B cell (primary cell): ENCODE measurements at regions not wholly inside any gene's neighbourhood (a gene's known extent, or its start where the extent isn't known, plus 50 kb on each side); places are given as distances from the start of the nearest gene placed in this dataset.

Experiments used
- ATAC-seq: fragments of 200-7000 bp; cut with Tn5 transposase; one replicate; pipeline ENCODE4 v1.10.0; 2021; ENCODE audit warnings: low read depth, mild to moderate bottlenecking, moderate number of reproducible peaks, moderate library complexity
- CTCF ChIA-PET: fragments of 350-600 bp; sonication (Branson Sonifier 250); formaldehyde crosslinking; loops from one replicate; lab custom pipeline; 2021; ENCODE audit warnings: antibody characterized with exemption, inconsistent platforms; lab: Charles Lee
- POLR2A ChIA-PET: fragments of 350-600 bp; sonication (Branson Sonifier 250); formaldehyde crosslinking; loops from one replicate; lab custom pipeline; 2021; ENCODE audit warnings: antibody characterized with exemption; lab: Charles Lee
- DNase-seq: peaks from one replicate; pipeline ENCODE4 v3.0.0; 2013
- H2AFZ ChIP-seq: 2 replicates; pipeline ENCODE4 v1.6.1; 2012; ENCODE audit warnings: mild to moderate bottlenecking, low read depth, low read length; ENCODE audit not compliant: insufficient read depth, poor library complexity, severe bottlenecking
- H3K27ac ChIP-seq, 2 donors: 1 replicate in 1 of 2; 2 replicates in 1 of 2; pipeline ENCODE4 v1.5.1; 2012 to 2013; ENCODE audit warnings: low read length in 2 of 2, mild to moderate bottlenecking in 2 of 2, moderate library complexity in 1 of 2
- H3K27me3 ChIP-seq, 4 experiments: fragments of 200-600 bp in 1 of 4; sonication (generic) in 1 of 4; replicated peaks in 1 of 4; 1 replicate in 2 of 4; 2 replicates in 2 of 4; pipeline versions ENCODE4 v1.6.1 to v1.7.0; 2013 to 2016; ENCODE audit warnings: low read length in 3 of 4, mild to moderate bottlenecking in 2 of 4, mixed read lengths in 1 of 4, moderate library complexity in 1 of 4; ENCODE audit not compliant: insufficient read depth in 4 of 4, control insufficient read depth in 3 of 4; ENCODE audit errors: control extremely low read depth in 1 of 4
- H3K36me3 ChIP-seq, 2 experiments: replicated peaks in 1 of 2; 1 replicate in 1 of 2; 2 replicates in 1 of 2; pipeline versions ENCODE4 v1.6.1 to v1.7.1; 2013; ENCODE audit warnings: low read length in 1 of 2; ENCODE audit not compliant: insufficient read depth in 2 of 2, control insufficient read depth in 1 of 2; ENCODE audit errors: control extremely low read depth in 1 of 2, extremely low read depth in 1 of 2
- H3K4me1 ChIP-seq, 2 donors: fragments of 200-600 bp in 1 of 2; sonication (generic) in 1 of 2; 1 replicate in 1 of 2; 2 replicates in 1 of 2; pipeline versions ENCODE4 v1.5.1 to v1.6.1; 2013 to 2017; ENCODE audit warnings: low read length in 2 of 2; ENCODE audit not compliant: control insufficient read depth in 2 of 2, insufficient read depth in 2 of 2
- H3K4me2 ChIP-seq: replicated peaks from 2 replicates; pipeline ENCODE3; 2012; ENCODE audit warnings: mild to moderate bottlenecking, low read depth, low read length; ENCODE audit not compliant: poor library complexity, severe bottlenecking
- H3K4me3 ChIP-seq, 5 experiments: fragments of 200-600 bp in 1 of 5; sonication (generic) in 1 of 5; 1 replicate in 3 of 5; 2 replicates in 2 of 5; pipeline versions ENCODE4 v1.5.1 to v1.7.0; 2011 to 2016; ENCODE audit warnings: low read length in 4 of 5, mild to moderate bottlenecking in 4 of 5, low read depth in 2 of 5, control low read depth in 1 of 5, moderate library complexity in 1 of 5; ENCODE audit not compliant: insufficient read depth in 1 of 5; ENCODE audit errors: control extremely low read depth in 1 of 5, extremely low read depth in 1 of 5
- H3K79me2 ChIP-seq: fragments of 200-600 bp; sonication (generic); one replicate; pipeline ENCODE4 v1.6.0; 2016; ENCODE audit warnings: low read length; ENCODE audit not compliant: control insufficient read depth, insufficient read depth
- H3K9ac ChIP-seq: fragments of 200-600 bp; sonication (generic); 2 replicates; pipeline ENCODE4 v1.6.1; 2017; ENCODE audit warnings: mild to moderate bottlenecking, low read length, moderate library complexity
- H3K9me3 ChIP-seq, 3 donors: one replicate each; pipeline versions ENCODE4 v1.6.1 to v1.7.1; 2013; ENCODE audit warnings: low read length in 2 of 3; ENCODE audit not compliant: control insufficient read depth in 2 of 3, insufficient read depth in 1 of 3; ENCODE audit errors: control extremely low read depth in 1 of 3
- H4K20me1 ChIP-seq: 2 replicates; pipeline ENCODE4 v1.6.0; 2012; ENCODE audit warnings: mild to moderate bottlenecking, low read length; ENCODE audit not compliant: insufficient read depth, control insufficient read depth, poor library complexity, severe bottlenecking
- H3K27ac Mint-ChIP-seq: one replicate; pipeline ENCODE4 v1.8.0; 2021; ENCODE audit warnings: mixed read lengths
- H3K27me3 Mint-ChIP-seq: one replicate; pipeline ENCODE4 v1.8.0; 2021; ENCODE audit warnings: mixed read lengths
- H3K4me1 Mint-ChIP-seq: one replicate; pipeline ENCODE4 v1.8.0; 2021; ENCODE audit warnings: mixed read lengths
- H3K4me3 Mint-ChIP-seq: one replicate; pipeline ENCODE4 v1.8.0; 2021; ENCODE audit warnings: mixed read lengths
- H3K9me3 Mint-ChIP-seq: one replicate; pipeline ENCODE4 v1.8.0; 2022; ENCODE audit warnings: mixed read lengths; ENCODE audit not compliant: insufficient read depth
- CTCF ChIP-seq: fragments of 200-600 bp; IDR thresholded peaks from one replicate; pipeline ENCODE4 v1.8.0; 2022; ENCODE audit warnings: antibody characterized with exemption, mild to moderate bottlenecking
- EZH2 ChIP-seq: IDR thresholded peaks from 2 replicates; pipeline ENCODE4 v1.6.1; 2012; ENCODE audit warnings: borderline replicate concordance, low read depth, mild to moderate bottlenecking, moderate library complexity, low read length; ENCODE audit not compliant: insufficient read depth, poor library complexity, severe bottlenecking
- WGBS: methylation state at CpG from one replicate; pipeline ENCODE4 v1.1.5; 2013; ENCODE audit warnings: missing lambda C conversion rate; ENCODE audit not compliant: insufficient coverage; 5-methylcytosine and 5-hydroxymethylcytosine counted together
- intact Hi-C: fragments of 100-400 bp; cut with micrococcal nuclease; formaldehyde crosslinking; loops from one replicate; pipeline ENCODE4 v1.10.0; 2022

GRCh38 chr12:42919691-42920090 lies 330.1 kb upstream of the PRICKLE1 start:
- Histone ChIP-seq H3K4me2 (no peak overlapping the region), H3K4me1 (no peaks in the 10 kb centered on the region), H3K9ac (no peak overlapping the region), H4K20me1 (no peaks in the 10 kb centered on the region), H3K9me3 (no peaks in the 10 kb centered on the region), H2AFZ (no peak overlapping the region), H3K4me3 (no peak overlapping the region), H3K27ac (no peak overlapping the region), H3K27me3 (no peaks in the 10 kb centered on the region), H3K36me3 (no peaks in the 10 kb centered on the region), H3K79me2 (no peaks in the 10 kb centered on the region)
- CTCF ChIA-PET, result no interaction called here
- intact Hi-C loops, result no loop called here
- DNase-seq (no peak), ATAC-seq (no peak)
- H3K27ac Mint-ChIP-seq, result no peak overlapping the region
- no CpG with 5 or more reads among the region's 1 CpG for WGBS
- TF ChIP-seq CTCF, result no peak
- TF ChIP-seq EZH2, result no peak
- POLR2A ChIA-PET, result no interaction called here
- H3K4me1 Mint-ChIP-seq, result no peaks in the 10 kb centered on the region
- no peak overlapping the region for H3K4me3 Mint-ChIP-seq
- H3K9me3 Mint-ChIP-seq, result no peaks in the 10 kb centered on the region
- peaks cover 3% of the 10 kb centered on the region for H3K27me3 Mint-ChIP-seq

- H3K4me1 ChIP-seq, result no peaks in the 10 kb centered on the region
- no peaks in the 10 kb centered on the region for H3K9me3 Mint-ChIP-seq
- H3K27ac Mint-ChIP-seq, result no peak overlapping the region
- peaks cover 3% of the 10 kb centered on the region for H3K27me3 Mint-ChIP-seq
- ATAC-seq (no peak), DNase-seq (no peak)
- no peak for TF ChIP-seq CTCF
- TF ChIP-seq EZH2, result no peak
- H3K4me3 ChIP-seq, result no peak overlapping the region
- H3K4me2 ChIP-seq, result no peak overlapping the region
- no peaks in the 10 kb centered on the region for H3K79me2 ChIP-seq
- H3K27me3 ChIP-seq, result no peaks in the 10 kb centered on the region
- H3K27ac ChIP-seq, result no peak overlapping the region
- no peak overlapping the region for H3K9ac ChIP-seq
- WGBS, result 60% methylated on average over 1 of the region's 3 CpGs
- intact Hi-C loops, result no loop called here
- no peak overlapping the region for H3K4me3 Mint-ChIP-seq
- H3K9me3 ChIP-seq, result no peaks in the 10 kb centered on the region
- no peaks in the 10 kb centered on the region for H3K4me1 Mint-ChIP-seq
- ChIA-PET POLR2A (no interaction called here), CTCF (no interaction called here)
- no peak overlapping the region for H2AFZ ChIP-seq
- no peaks in the 10 kb centered on the region for H3K36me3 ChIP-seq
- no peaks in the 10 kb centered on the region for H4K20me1 ChIP-seq
Measured at GRCh38 chr12:42918443-42918842, 328.9 kb upstream of the PRICKLE1 start.
